Heart left ventricle (tissue), 13 donors: ENCODE measurements at regions not wholly inside any gene's neighbourhood (a gene's known extent, or its start where the extent isn't known, plus 50 kb on each side); places are given as distances from the start of the nearest gene placed in this dataset.

Experiments
- CTCF ChIP-seq, 12 donors: fragments of 200-600 bp; sonication (generic) in 4 of 12; IDR thresholded peaks; one replicate each; pipeline versions ENCODE4 v1.5.0 to v1.8.0; 2018 to 2022; ENCODE audit warnings: antibody characterized with exemption in 12 of 12, mild to moderate bottlenecking in 5 of 12
- POLR2A ChIP-seq, 2 donors: fragments of 450-650 bp; IDR thresholded peaks; one replicate each; pipeline ENCODE4 v1.6.1; 2017; ENCODE audit warnings: antibody characterized with exemption in 2 of 2, mild to moderate bottlenecking in 2 of 2, moderate library complexity in 2 of 2
- donor health status: ischemic (EF 13 %, LVEDD 7.1; RV severe dilation, severe dysfunction).
- donor health status: DM: no; HTN: yes; CAD: no.
- donor health status: DM: no; HTN: no; CAD: no.
- donor health status: ischemic (EF 25% LVEDD 6.9; RV normal size, moderate dysfunction).
- donor health status: ischemic (EF 25% LVEDD 5.7; RV mildly dilated, moderate dysfunction).
- donor health status: ischemic (EF 35%, LVEDD 5.7; RV mildly dilated, moderate dysfunction).
- donor health status: nonischemic (EF 11% LVEDD 7.7; RV severe dilation, severe dysfunction).
- donor health status: DM: yes; HTN: yes; CAD: no.
- donor health status: PGD.
- donor health status: ischemic (EF 29% LVEDD 5.4; RV normal size, mild dysfunction).
- donor health status: nonischemic (EF 23%, LVEDD 6.1; RV moderate dilation, normal function).

GRCh38 chr9:19976226-19976625 lies 187.4 kb upstream of the SLC24A2 start:
- TF ChIP-seq CTCF (IDR thresholded peaks at IDR 0.05) = no peak
- TF ChIP-seq POLR2A (IDR thresholded peaks at IDR 0.05) = no peak
